ENCODE measurements at regions not wholly inside any gene's neighbourhood (a gene's known extent, or its start where the extent isn't known, plus 50 kb on each side); places are given as distances from the start of the nearest gene placed in this dataset.

DNA sequence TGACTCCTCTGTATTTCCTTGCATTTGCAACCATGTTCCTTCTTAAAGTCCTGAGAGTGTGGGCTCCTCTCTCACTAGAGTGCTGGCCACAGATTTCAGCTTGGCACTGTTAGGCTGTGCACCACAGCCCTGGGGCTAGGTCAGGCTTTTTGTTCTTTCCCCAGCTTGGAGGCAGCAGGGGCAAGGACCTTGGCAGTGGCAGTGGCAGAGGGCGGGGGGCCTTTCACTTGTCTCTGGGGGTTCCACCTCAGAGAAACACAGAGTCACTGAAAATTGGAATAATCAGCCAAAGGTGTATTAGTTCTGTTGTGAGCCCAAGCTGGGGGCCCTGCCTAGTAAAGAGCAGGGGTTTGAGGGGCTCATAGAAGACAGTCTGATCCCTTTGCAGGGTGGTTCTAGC lies 142.8 kb upstream of the CT83 start:
- TF ChIP-seq, protein P1, sequence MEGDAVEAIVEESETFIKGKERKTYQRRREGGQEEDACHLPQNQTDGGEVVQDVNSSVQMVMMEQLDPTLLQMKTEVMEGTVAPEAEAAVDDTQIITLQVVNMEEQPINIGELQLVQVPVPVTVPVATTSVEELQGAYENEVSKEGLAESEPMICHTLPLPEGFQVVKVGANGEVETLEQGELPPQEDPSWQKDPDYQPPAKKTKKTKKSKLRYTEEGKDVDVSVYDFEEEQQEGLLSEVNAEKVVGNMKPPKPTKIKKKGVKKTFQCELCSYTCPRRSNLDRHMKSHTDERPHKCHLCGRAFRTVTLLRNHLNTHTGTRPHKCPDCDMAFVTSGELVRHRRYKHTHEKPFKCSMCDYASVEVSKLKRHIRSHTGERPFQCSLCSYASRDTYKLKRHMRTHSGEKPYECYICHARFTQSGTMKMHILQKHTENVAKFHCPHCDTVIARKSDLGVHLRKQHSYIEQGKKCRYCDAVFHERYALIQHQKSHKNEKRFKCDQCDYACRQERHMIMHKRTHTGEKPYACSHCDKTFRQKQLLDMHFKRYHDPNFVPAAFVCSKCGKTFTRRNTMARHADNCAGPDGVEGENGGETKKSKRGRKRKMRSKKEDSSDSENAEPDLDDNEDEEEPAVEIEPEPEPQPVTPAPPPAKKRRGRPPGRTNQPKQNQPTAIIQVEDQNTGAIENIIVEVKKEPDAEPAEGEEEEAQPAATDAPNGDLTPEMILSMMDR (IDR thresholded peaks at IDR 0.05; ENCODE audit: low read depth, low read length, missing input control): no peak
- TF ChIP-seq GABPA (IDR thresholded peaks at IDR 0.05 in 1 of 2, conservative IDR thresholded peaks at IDR 0.05 in 1 of 2): no peak
